Left lung (tissue), 4 donors: ENCODE measurements at regions not wholly inside any gene's neighbourhood (a gene's known extent, or its start where the extent isn't known, plus 50 kb on each side); places are given as distances from the start of the nearest gene placed in this dataset.

ENCODE experiments used
- ATAC-seq: fragments of 200-7000 bp; cut with Tn5 transposase; one replicate; pipeline ENCODE4 v1.9.1; 2020; ENCODE audit warnings: moderate library complexity
- DNase-seq, 4 donors: peaks; one replicate each; pipeline ENCODE4 v3.0.0-alpha.2; 2013 to 2020
- H3K27ac ChIP-seq, 2 donors: fragments of 200-600 bp; sonication (generic) in 1 of 2; one replicate each; pipeline versions ENCODE4 v1.5.0 to v1.8.0; 2020 to 2021
- H3K27me3 ChIP-seq, 2 donors: fragments of 200-600 bp; sonication (generic) in 1 of 2; one replicate each; pipeline versions ENCODE4 v1.5.0 to v1.8.0; 2020 to 2021
- H3K36me3 ChIP-seq, 2 donors: fragments of 200-600 bp; sonication (generic) in 1 of 2; one replicate each; pipeline versions ENCODE4 v1.5.0 to v1.8.0; 2020 to 2021
- H3K4me1 ChIP-seq, 2 donors: fragments of 200-600 bp; one replicate each; pipeline ENCODE4 v1.8.0; 2021
- H3K4me3 ChIP-seq, 2 donors: fragments of 200-600 bp; sonication (generic) in 1 of 2; one replicate each; pipeline versions ENCODE4 v1.5.0 to v1.8.0; 2020 to 2021; ENCODE audit warnings: mild to moderate bottlenecking in 1 of 2
- H3K9me3 ChIP-seq, 2 donors: fragments of 200-600 bp; sonication (generic) in 1 of 2; one replicate each; pipeline versions ENCODE4 v1.5.0 to v1.8.0; 2020 to 2021
- intact Hi-C, 2 donors: fragments of 100-400 bp; cut with DNase I; formaldehyde crosslinking; loops; one replicate each; pipeline versions ENCODE4 v1.11.2 to v1.14.2; 2022
- TF ChIP-seq, protein P1 (sequence below), 2 donors: fragments of 200-600 bp; sonication (generic) in 1 of 2; IDR thresholded peaks; one replicate each; pipeline versions ENCODE4 v1.5.0 to v1.8.0; 2021; ENCODE audit warnings: antibody characterized with exemption in 2 of 2
- donor health status: DM: no; HTN: yes; CAD: no.
- donor health status: DM: no; HTN: no; CAD: no.

DNA sequence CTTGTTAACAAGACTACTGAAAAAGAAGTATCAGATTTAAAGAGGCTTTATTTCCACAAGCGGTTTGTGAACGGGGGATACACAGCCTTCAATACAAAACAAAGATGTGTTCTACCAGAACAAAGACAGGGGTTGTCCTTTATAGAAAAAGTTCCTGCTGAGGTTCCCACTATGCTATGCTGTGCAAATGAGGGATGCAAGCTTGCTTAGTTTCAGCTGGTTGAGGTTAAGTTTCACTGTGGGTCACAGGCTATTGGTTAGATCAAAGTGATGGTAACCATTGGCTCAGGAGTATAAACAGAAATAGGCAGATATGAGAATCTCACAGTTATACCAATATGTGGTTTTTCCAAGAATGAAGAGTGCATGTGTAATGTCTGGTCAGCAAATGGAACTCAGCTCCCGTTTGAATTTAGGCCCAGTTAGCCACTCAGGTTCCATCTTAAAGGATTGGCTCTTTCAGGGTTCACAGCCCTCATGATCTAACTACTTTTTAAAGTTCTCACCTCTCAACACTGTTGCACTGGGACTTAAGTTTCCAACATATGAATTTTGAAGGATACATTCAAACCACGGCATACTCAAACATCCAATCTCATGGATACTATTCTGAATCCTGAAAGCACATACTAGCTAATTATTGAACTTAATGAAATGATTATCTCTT is 215.4 kb upstream of the DCN start:
- DNase-seq = no peak
- Histone ChIP-seq H3K4me3 (no peak overlapping the region), H3K9me3 (no peaks in the 10 kb centered on the region), H3K4me1 (no peaks in the 10 kb centered on the region), H3K27ac (no peak overlapping the region), H3K27me3 (no peaks in the 10 kb centered on the region), H3K36me3 (no peaks in the 10 kb centered on the region)
- TF ChIP-seq, protein P1, sequence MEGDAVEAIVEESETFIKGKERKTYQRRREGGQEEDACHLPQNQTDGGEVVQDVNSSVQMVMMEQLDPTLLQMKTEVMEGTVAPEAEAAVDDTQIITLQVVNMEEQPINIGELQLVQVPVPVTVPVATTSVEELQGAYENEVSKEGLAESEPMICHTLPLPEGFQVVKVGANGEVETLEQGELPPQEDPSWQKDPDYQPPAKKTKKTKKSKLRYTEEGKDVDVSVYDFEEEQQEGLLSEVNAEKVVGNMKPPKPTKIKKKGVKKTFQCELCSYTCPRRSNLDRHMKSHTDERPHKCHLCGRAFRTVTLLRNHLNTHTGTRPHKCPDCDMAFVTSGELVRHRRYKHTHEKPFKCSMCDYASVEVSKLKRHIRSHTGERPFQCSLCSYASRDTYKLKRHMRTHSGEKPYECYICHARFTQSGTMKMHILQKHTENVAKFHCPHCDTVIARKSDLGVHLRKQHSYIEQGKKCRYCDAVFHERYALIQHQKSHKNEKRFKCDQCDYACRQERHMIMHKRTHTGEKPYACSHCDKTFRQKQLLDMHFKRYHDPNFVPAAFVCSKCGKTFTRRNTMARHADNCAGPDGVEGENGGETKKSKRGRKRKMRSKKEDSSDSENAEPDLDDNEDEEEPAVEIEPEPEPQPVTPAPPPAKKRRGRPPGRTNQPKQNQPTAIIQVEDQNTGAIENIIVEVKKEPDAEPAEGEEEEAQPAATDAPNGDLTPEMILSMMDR (IDR thresholded peaks at IDR 0.05) = no peak
- intact Hi-C loops = no loop called here
- ATAC-seq = no peak

DNA sequence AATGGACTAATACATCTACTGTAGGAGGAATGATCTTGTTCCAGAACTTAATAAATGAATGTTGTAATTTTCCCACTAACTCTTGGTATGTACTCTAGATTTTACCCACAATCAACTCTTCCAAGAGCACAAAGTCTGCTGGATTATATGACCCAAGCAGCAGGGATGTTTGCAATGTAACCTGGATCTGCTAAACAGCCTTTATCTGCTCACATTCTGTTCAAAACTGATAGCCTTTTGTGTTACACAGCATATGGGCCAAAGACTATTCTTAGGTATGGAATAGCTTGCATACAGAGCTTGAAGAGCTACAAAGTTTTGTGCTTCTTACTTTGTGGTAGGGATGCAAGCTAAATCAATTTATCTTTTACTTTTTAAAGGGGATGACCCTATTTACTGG is 213.7 kb upstream of the DCN start:
- DNase-seq = no peak
- Histone ChIP-seq H3K27me3 (no peaks in the 10 kb centered on the region), H3K4me1 (no peaks in the 10 kb centered on the region), H3K27ac (no peak overlapping the region), H3K9me3 (peaks cover 0 to 2% of the 10 kb centered on the region in 2 donors), H3K4me3 (no peak overlapping the region), H3K36me3 (no peaks in the 10 kb centered on the region)
- no peak for ATAC-seq
- intact Hi-C loops = no loop called here
- TF ChIP-seq, protein P1 (IDR thresholded peaks at IDR 0.05) = no peak

DNA sequence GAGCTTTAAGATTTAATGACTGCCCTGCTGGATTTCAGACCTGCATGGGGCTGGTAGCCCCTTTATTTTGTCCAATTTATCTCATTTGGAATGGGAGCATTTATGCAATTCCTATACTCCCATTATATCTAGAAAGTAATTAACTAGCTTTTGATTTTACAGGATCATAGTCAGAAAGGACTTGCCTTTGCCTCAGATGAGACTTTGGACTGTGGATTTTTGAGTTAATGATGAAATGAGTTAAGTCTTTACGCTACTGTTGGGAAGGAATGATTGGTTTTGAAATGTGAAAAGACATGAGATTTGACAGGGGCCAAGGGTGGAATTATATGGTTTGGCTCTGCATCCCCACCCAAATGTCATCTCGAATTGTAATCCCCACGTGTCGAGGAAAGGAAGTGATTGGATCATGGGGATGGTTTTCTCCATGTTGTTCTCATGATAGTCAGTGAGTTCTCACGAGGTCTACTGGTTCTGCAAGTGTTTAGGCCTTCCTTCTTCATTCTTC is 213.1 kb upstream of the DCN start:
- no peaks in the 10 kb centered on the region for H3K36me3 ChIP-seq
- peaks cover 0 to 2% of the 10 kb centered on the region in 2 donors for H3K9me3 ChIP-seq
- TF ChIP-seq, protein P1 (IDR thresholded peaks at IDR 0.05) = no peak
- H3K27ac ChIP-seq = no peak overlapping the region
- H3K27me3 ChIP-seq = no peaks in the 10 kb centered on the region
- no peak for ATAC-seq
- no peaks in the 10 kb centered on the region for H3K4me1 ChIP-seq
- DNase-seq = no peak
- no peak overlapping the region for H3K4me3 ChIP-seq
- intact Hi-C loops = no loop called here

DNA sequence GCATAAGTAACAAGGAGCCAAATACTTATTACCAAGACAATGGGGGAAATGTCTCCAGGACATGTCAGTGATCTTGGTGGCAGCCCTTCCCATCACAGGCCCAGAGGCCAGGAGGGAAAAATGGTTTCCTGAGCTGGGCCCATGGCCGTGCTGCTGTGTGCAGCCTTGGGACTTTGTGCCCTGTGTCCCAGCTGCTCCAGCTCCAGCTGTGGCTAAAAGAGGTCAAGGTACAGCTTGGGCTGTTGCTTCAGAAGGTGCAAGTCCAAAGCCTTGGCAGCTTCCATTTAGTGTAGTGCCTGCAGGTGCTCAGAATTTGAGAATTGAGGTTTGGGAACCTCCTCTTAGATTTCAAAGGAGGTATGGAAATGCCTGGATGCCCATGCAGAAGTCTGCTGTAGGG is 212.3 kb upstream of the DCN start:
- TF ChIP-seq, protein P1 (IDR thresholded peaks at IDR 0.05) = no peak
- Histone ChIP-seq H3K9me3 (peaks cover 0 to 2% of the 10 kb centered on the region in 2 donors), H3K4me1 (no peaks in the 10 kb centered on the region), H3K36me3 (no peaks in the 10 kb centered on the region), H3K4me3 (no peak overlapping the region), H3K27ac (no peak overlapping the region), H3K27me3 (no peaks in the 10 kb centered on the region)
- DNase-seq (no peak), ATAC-seq (no peak)
- intact Hi-C loops = no loop called here

DNA sequence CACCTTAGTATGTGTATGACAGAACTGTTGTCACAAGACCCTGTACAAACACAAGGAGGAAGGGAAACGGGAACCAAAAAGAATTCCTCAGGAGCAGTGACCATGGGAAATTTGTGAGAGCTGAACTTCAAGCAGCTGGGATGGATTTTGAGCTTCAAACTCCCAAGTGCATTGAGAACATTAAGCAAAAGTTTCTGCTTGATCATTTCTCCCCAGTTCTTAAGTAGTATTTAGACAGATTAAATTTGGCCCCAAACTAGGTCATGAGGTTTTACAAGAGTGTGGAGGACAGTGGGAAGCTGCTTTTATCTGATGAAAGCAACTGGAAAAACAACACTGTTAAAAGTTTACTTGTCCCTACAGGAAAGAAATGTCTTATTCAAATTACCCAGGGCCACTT is 206.0 kb upstream of the DCN start:
- Histone ChIP-seq H3K4me1 (no peaks in the 10 kb centered on the region), H3K27ac (peak overlapping the region in 1 of 2 donors; percentile 6), H3K27me3 (no peaks in the 10 kb centered on the region), H3K4me3 (no peak overlapping the region), H3K36me3 (no peaks in the 10 kb centered on the region), H3K9me3 (peaks cover 0 to 2% of the 10 kb centered on the region in 2 donors)
- ATAC-seq (no peak), DNase-seq (peak in 2 of 4 donors; percentile 42 to 61)
- intact Hi-C loops = no loop called here
- TF ChIP-seq, protein P1 (IDR thresholded peaks at IDR 0.05) = no peak
